HG03280 (cell line): ENCODE measurements at regions not wholly inside any gene's neighbourhood (a gene's known extent, or its start where the extent isn't known, plus 50 kb on each side); places are given as distances from the start of the nearest gene placed in this dataset.
A peak's percentile ranks its signal among the peaks of the same experiment; 100 is the strongest.
"Not testable (repeated sequence)": the region's sequence is repeated elsewhere in the genome, so short reads cannot be mapped to it uniquely, and the experiment has no call there.

Source experiments
- ATAC-seq: cut with Tn5 transposase; IDR thresholded peaks from one replicate; pipeline ENCODE4 v1.9.1; 2021; ENCODE audit warnings: mild to moderate bottlenecking, moderate library complexity; ENCODE audit not compliant: unreplicated experiment

GRCh38 chr9:1535599-1535998 lies 479.5 kb upstream of the SMARCA2 start:
- ATAC-seq, result no peak

GRCh38 chr9:1536522-1537170 lies 478.5 kb upstream of the SMARCA2 start:
- ATAC-seq, result peak; percentile 57

GRCh38 chr9:1538301-1538700 lies 476.8 kb upstream of the SMARCA2 start:
- ATAC-seq, result no peak

- no peak for ATAC-seq
Measured at GRCh38 chr9:1539216-1539615, 475.9 kb upstream of the SMARCA2 start.

- no peak for ATAC-seq
Measured at GRCh38 chr9:1550636-1551035, 464.5 kb upstream of the SMARCA2 start.

GRCh38 chr9:1554081-1555035 lies 460.8 kb upstream of the SMARCA2 start:
- no peak for ATAC-seq

GRCh38 chr9:1558666-1559065 lies 456.5 kb upstream of the SMARCA2 start:
- ATAC-seq, result not testable (repeated sequence)

GRCh38 chr9:1575939-1576338 lies 439.2 kb upstream of the SMARCA2 start:
- no peak for ATAC-seq

GRCh38 chr9:1580215-1580614 lies 434.9 kb upstream of the SMARCA2 start:
- ATAC-seq, result no peak

GRCh38 chr9:1581926-1582325 lies 433.2 kb upstream of the SMARCA2 start:
- ATAC-seq, result no peak

GRCh38 chr9:1591310-1591709 lies 423.8 kb upstream of the SMARCA2 start:
- ATAC-seq, result no peak

- ATAC-seq, result no peak
Measured at GRCh38 chr9:1598270-1598669, 416.9 kb upstream of the SMARCA2 start.

- ATAC-seq, result no peak
Measured at GRCh38 chr9:1599961-1600360, 415.2 kb upstream of the SMARCA2 start.

GRCh38 chr9:1604942-1605560 lies 410.1 kb upstream of the SMARCA2 start:
- no peak for ATAC-seq

GRCh38 chr9:1606253-1606652 lies 408.9 kb upstream of the SMARCA2 start:
- ATAC-seq, result no peak

GRCh38 chr9:1612886-1613285 lies 402.3 kb upstream of the SMARCA2 start:
- no peak for ATAC-seq

- ATAC-seq, result no peak
Measured at GRCh38 chr9:1617419-1617818, 397.7 kb upstream of the SMARCA2 start.

- ATAC-seq, result no peak
Measured at GRCh38 chr9:1619915-1620710, 395.0 kb upstream of the SMARCA2 start.

- no peak for ATAC-seq
Measured at GRCh38 chr9:1637401-1637800, 377.7 kb upstream of the SMARCA2 start.

GRCh38 chr9:1639166-1639565 lies 376.0 kb upstream of the SMARCA2 start:
- no peak for ATAC-seq

- ATAC-seq, result no peak
Measured at GRCh38 chr9:1647776-1648175, 367.4 kb upstream of the SMARCA2 start.
